ENCODE measurements at regions not wholly inside any gene's neighbourhood (a gene's known extent, or its start where the extent isn't known, plus 50 kb on each side); places are given as distances from the start of the nearest gene placed in this dataset.

DNA sequence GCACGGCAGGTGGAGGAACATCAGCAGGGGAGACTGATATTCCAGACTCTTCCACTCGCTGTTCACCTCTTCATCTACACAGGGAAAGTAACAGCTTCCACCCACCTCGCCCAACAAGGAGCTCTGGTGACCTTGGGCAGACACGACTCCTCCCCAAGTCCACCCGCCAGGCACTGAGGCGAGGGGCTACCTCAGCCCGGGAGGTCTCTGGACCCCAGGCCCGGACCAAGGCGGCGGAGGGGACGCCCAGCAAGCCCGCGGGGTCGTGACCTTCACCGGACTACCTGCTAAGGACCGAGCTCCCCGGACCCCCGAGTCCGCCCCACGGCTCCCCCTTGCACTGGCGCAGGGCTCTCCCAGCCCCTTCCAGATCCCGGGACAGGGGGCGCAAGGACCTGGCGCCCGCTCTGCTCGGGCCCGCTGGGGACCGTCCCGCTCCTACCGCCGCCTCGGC lies 70.2 kb upstream of the LPCAT1 start:
- TF ChIP-seq, protein P1, sequence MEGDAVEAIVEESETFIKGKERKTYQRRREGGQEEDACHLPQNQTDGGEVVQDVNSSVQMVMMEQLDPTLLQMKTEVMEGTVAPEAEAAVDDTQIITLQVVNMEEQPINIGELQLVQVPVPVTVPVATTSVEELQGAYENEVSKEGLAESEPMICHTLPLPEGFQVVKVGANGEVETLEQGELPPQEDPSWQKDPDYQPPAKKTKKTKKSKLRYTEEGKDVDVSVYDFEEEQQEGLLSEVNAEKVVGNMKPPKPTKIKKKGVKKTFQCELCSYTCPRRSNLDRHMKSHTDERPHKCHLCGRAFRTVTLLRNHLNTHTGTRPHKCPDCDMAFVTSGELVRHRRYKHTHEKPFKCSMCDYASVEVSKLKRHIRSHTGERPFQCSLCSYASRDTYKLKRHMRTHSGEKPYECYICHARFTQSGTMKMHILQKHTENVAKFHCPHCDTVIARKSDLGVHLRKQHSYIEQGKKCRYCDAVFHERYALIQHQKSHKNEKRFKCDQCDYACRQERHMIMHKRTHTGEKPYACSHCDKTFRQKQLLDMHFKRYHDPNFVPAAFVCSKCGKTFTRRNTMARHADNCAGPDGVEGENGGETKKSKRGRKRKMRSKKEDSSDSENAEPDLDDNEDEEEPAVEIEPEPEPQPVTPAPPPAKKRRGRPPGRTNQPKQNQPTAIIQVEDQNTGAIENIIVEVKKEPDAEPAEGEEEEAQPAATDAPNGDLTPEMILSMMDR (IDR thresholded peaks at IDR 0.05) = no peak
- no peak for TF ChIP-seq EZH2 (IDR thresholded peaks at IDR 0.05; ENCODE audit: borderline replicate concordance, insufficient read depth, low read depth, low read length, poor library complexity, severe bottlenecking)
